MM.1S (cell line): ENCODE measurements at regions not wholly inside any gene's neighbourhood (a gene's known extent, or its start where the extent isn't known, plus 50 kb on each side); places are given as distances from the start of the nearest gene placed in this dataset.

Source experiments
- CTCF ChIP-seq: fragments of 300-600 bp; sonication (generic); IDR thresholded peaks from 2 replicates; pipeline ENCODE4 v1.5.1; 2016; ENCODE audit warnings: antibody characterized with exemption, low read length, mixed read lengths
- EZH2 ChIP-seq: fragments of 300-600 bp; sonication (generic); optimal IDR thresholded peaks from 2 replicates; pipeline ENCODE3; 2017; ENCODE audit warnings: low read depth, mild to moderate bottlenecking, antibody characterized with exemption, low read length, mixed read lengths
- EZH2phosphoT487 ChIP-seq: fragments of 300-600 bp; sonication (generic); IDR thresholded peaks from 2 replicates; pipeline ENCODE4 v1.6.1; 2018; ENCODE audit warnings: antibody characterized with exemption, low read length

- TF ChIP-seq EZH2 (no peak), CTCF (no peak), EZH2phosphoT487 (no peak)
Measured at GRCh38 chr4:81642543-81642942, 170.8 kb upstream of the RASGEF1B start.
